ENCODE measurements at regions not wholly inside any gene's neighbourhood (a gene's known extent, or its start where the extent isn't known, plus 50 kb on each side); places are given as distances from the start of the nearest gene placed in this dataset.

DNA sequence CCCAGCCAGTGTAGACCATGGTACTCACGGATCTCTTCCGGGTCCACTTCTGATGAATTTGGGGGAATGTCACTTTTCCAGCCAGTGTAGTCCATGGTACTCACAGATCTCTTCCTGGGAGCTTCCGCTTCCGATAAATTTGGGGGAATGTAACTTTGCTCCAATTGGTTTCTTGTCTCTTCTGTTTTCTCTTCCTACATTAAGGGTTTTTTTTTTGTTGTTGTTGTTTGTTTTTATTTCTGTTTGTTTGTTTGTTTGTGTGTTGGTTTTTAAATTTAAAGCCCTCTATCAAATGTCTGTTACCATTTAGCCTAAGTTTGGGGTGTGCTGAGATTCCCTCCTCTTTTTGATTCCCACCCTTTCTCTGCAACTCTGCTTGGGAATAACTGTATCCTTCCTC is 475.8 kb upstream of the FZD8 start:
- no peak for TF ChIP-seq CTCF (IDR thresholded peaks at IDR 0.05)
- no peak for TF ChIP-seq EZH2 (IDR thresholded peaks at IDR 0.05; ENCODE audit: borderline replicate concordance, insufficient read depth, low read depth, low read length, poor library complexity, severe bottlenecking)

Measured in B cell (primary cell).